ENCODE measurements at regions not wholly inside any gene's neighbourhood (a gene's known extent, or its start where the extent isn't known, plus 50 kb on each side); places are given as distances from the start of the nearest gene placed in this dataset.

- TF ChIP-seq CTCF (IDR thresholded peaks at IDR 0.05; ENCODE audit: insufficient read depth, low read depth, low read length) = no peak
- TF ChIP-seq EZH2 (IDR thresholded peaks at IDR 0.05; ENCODE audit: insufficient read depth, low read length) = no peak
These were observed 444.1 kb downstream of the STIM2 start for GRCh38 chr4:27304751-27305150.

Data from astrocyte (in vitro differentiated cells and primary cell).